DND-41 (cell line): ENCODE measurements at regions not wholly inside any gene's neighbourhood (a gene's known extent, or its start where the extent isn't known, plus 50 kb on each side); places are given as distances from the start of the nearest gene placed in this dataset.

Experiments used
- ATAC-seq: fragments of 200-7000 bp; cut with Tn5 transposase; 3 replicates; pipeline ENCODE4 v1.9.1; 2021; ENCODE audit warnings: low read depth; ENCODE audit not compliant: insufficient read depth
- DNase-seq: peaks from one replicate; pipeline ENCODE4 v3.0.0-alpha.2; 2020
- H2AFZ ChIP-seq: 2 replicates; pipeline ENCODE4 v1.6.0; 2012; ENCODE audit warnings: low read depth, low read length
- H3K27ac ChIP-seq: 2 replicates; pipeline ENCODE4 v1.5.1; 2012; ENCODE audit warnings: low read length, inconsistent platforms
- H3K27me3 ChIP-seq: fragments of 200-600 bp; sonication (generic); 2 replicates; pipeline ENCODE4 v1.6.0; 2012; ENCODE audit warnings: low read length, mild to moderate bottlenecking, inconsistent platforms; ENCODE audit not compliant: insufficient read depth, poor library complexity
- H3K36me3 ChIP-seq: 2 replicates; pipeline ENCODE4 v1.5.1; 2012; ENCODE audit warnings: low read length, inconsistent platforms; ENCODE audit not compliant: insufficient read depth
- H3K4me1 ChIP-seq: 2 replicates; pipeline ENCODE4 v1.5.1; 2012; ENCODE audit warnings: mild to moderate bottlenecking, low read length; ENCODE audit not compliant: insufficient read depth
- H3K4me2 ChIP-seq: 2 replicates; pipeline ENCODE4 v1.6.0; 2012; ENCODE audit warnings: mild to moderate bottlenecking, moderate library complexity, low read length, inconsistent platforms; ENCODE audit not compliant: insufficient read depth
- H3K4me3 ChIP-seq, 2 experiments: fragments of 200-600 bp in 1 of 2; shearing (Covaris generic) in 1 of 2; 2 replicates each; pipeline ENCODE4 v1.5.1; 2012 to 2016; ENCODE audit warnings: inconsistent platforms in 2 of 2, low read length in 2 of 2, mild to moderate bottlenecking in 2 of 2, low read depth in 1 of 2, moderate library complexity in 1 of 2
- H3K79me2 ChIP-seq: 2 replicates; pipeline ENCODE4 v1.6.0; 2012; ENCODE audit warnings: low read length, inconsistent platforms; ENCODE audit not compliant: insufficient read depth
- H3K9ac ChIP-seq: 2 replicates; pipeline ENCODE4 v1.6.0; 2012; ENCODE audit warnings: low read depth, mild to moderate bottlenecking, inconsistent platforms, low read length, moderate library complexity
- H3K9me3 ChIP-seq: 2 replicates; pipeline ENCODE4 v1.5.1; 2012; ENCODE audit warnings: low read length, moderate library complexity, mild to moderate bottlenecking, inconsistent platforms; ENCODE audit not compliant: insufficient read depth, severe bottlenecking
- H4K20me1 ChIP-seq: 2 replicates; pipeline ENCODE4 v1.6.0; 2012; ENCODE audit warnings: low read length; ENCODE audit not compliant: insufficient read depth
- CTCF ChIP-seq: IDR thresholded peaks from 2 replicates; pipeline ENCODE4 v1.5.1; 2012; ENCODE audit warnings: borderline replicate concordance, low read length, moderate library complexity, mild to moderate bottlenecking; ENCODE audit not compliant: poor library complexity, severe bottlenecking; ENCODE audit errors: extremely low read depth
- EZH2 ChIP-seq: IDR thresholded peaks from 3 replicates; pipeline ENCODE4 v1.6.1; 2012; ENCODE audit warnings: borderline replicate concordance, low read depth, mild to moderate bottlenecking, moderate library complexity, low read length, inconsistent platforms; ENCODE audit not compliant: severe bottlenecking

DNA sequence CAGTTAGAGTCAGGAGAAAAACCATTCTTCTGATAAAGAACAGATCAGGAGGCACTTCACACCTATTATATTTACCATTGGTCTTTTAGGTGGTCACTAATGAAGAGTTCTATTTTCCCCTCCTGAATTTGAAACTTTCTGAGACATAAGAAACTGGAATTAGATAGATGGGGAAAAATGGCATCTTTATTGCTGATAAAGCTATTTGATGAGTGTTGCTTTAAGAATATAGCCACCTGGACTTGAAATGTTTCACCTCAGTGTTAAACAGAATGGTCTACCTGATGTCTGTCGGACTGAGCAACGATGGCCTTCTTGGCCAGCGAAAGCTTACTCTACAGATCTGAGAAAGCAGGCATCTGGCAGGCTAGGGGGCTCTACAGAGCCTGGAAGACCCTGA is 107.0 kb downstream of the SLITRK5 start:
- ATAC-seq (no peak), DNase-seq (no peak)
- Histone ChIP-seq H3K79me2 (no peaks in the 10 kb centered on the region), H3K9ac (no peak overlapping the region), H3K27ac (no peak overlapping the region), H3K9me3 (no peaks in the 10 kb centered on the region), H2AFZ (no peak overlapping the region), H3K36me3 (no peaks in the 10 kb centered on the region), H4K20me1 (no peaks in the 10 kb centered on the region), H3K4me2 (no peak overlapping the region), H3K27me3 (no peaks in the 10 kb centered on the region), H3K4me3 (no peak overlapping the region), H3K4me1 (no peaks in the 10 kb centered on the region)
- TF ChIP-seq CTCF (no peak), EZH2 (no peak)

- DNase-seq = no peak
- no peaks in the 10 kb centered on the region for H4K20me1 ChIP-seq
- no peaks in the 10 kb centered on the region for H3K36me3 ChIP-seq
- no peaks in the 10 kb centered on the region for H3K27me3 ChIP-seq
- H3K4me3 ChIP-seq = no peak overlapping the region
- no peaks in the 10 kb centered on the region for H3K9me3 ChIP-seq
- no peaks in the 10 kb centered on the region for H3K4me1 ChIP-seq
- H3K79me2 ChIP-seq = no peaks in the 10 kb centered on the region
- TF ChIP-seq CTCF (no peak), EZH2 (no peak)
- no peak overlapping the region for H3K4me2 ChIP-seq
- H3K27ac ChIP-seq = no peak overlapping the region
- H3K9ac ChIP-seq = no peak overlapping the region
- no peak for ATAC-seq
- no peak overlapping the region for H2AFZ ChIP-seq
These were observed 108.3 kb downstream of the SLITRK5 start for GRCh38 chr13:87779426-87779825.

DNA sequence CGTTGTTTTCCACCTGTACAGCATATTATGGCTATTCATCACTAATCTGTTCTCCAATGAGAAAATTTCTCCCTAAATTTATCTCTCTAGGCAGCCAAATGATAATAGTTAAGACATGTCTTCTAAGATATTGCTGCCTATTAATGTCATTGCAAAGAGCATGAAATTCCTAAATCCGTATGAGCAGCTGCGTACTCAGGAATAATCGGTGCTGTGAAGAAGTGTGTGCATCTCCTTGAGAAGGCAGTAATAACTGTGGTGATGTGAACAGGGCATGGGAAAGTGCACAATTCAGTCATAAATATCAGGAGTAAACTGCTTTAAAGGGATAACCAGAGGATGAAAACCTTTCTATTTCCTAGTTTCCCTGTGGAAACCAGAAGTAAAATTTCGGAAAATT is 112.2 kb downstream of the SLITRK5 start:
- no peaks in the 10 kb centered on the region for H4K20me1 ChIP-seq
- H2AFZ ChIP-seq = no peak overlapping the region
- no peak overlapping the region for H3K27ac ChIP-seq
- no peaks in the 10 kb centered on the region for H3K9me3 ChIP-seq
- ATAC-seq (no peak), DNase-seq (no peak)
- TF ChIP-seq CTCF (no peak), EZH2 (no peak)
- H3K79me2 ChIP-seq = no peaks in the 10 kb centered on the region
- H3K36me3 ChIP-seq = no peaks in the 10 kb centered on the region
- no peak overlapping the region for H3K9ac ChIP-seq
- H3K4me3 ChIP-seq = no peak overlapping the region
- H3K4me2 ChIP-seq = no peak overlapping the region
- no peaks in the 10 kb centered on the region for H3K27me3 ChIP-seq
- no peaks in the 10 kb centered on the region for H3K4me1 ChIP-seq

GRCh38 chr13:87788363-87788762 is 117.2 kb downstream of the SLITRK5 start:
- no peaks in the 10 kb centered on the region for H4K20me1 ChIP-seq
- no peaks in the 10 kb centered on the region for H3K36me3 ChIP-seq
- no peaks in the 10 kb centered on the region for H3K79me2 ChIP-seq
- H3K4me2 ChIP-seq = no peak overlapping the region
- ATAC-seq = no peak
- H2AFZ ChIP-seq = no peak overlapping the region
- DNase-seq = no peak
- no peak overlapping the region for H3K27ac ChIP-seq
- no peaks in the 10 kb centered on the region for H3K9me3 ChIP-seq
- H3K27me3 ChIP-seq = no peaks in the 10 kb centered on the region
- H3K9ac ChIP-seq = no peak overlapping the region
- no peaks in the 10 kb centered on the region for H3K4me1 ChIP-seq
- no peak overlapping the region for H3K4me3 ChIP-seq
- TF ChIP-seq CTCF = no peak
- no peak for TF ChIP-seq EZH2
